ENCODE measurements at regions not wholly inside any gene's neighbourhood (a gene's known extent, or its start where the extent isn't known, plus 50 kb on each side); places are given as distances from the start of the nearest gene placed in this dataset.

DNA sequence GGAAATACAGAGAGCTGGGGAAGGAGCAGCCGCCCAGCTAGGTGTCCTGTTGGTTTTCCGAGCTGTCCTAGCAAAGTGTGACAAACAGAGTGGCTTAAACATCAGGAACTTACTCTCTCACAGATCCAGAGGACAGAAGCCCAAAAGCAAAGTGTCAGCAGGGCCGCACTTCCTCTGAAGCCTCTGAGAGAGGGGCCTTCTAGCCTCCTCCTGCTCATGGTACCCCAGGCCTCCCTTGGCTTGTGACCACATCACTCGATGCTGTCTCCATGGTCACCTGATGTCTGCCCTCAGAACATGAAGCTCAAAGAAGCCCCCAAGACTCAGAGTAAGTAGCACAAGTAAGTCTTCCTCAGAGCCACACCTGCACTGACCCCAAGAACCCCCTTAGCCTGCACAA lies 650.5 kb upstream of the ID2 start:
- DNase-seq (ENCODE audit: low read depth, low spot score): no peak

DNA sequence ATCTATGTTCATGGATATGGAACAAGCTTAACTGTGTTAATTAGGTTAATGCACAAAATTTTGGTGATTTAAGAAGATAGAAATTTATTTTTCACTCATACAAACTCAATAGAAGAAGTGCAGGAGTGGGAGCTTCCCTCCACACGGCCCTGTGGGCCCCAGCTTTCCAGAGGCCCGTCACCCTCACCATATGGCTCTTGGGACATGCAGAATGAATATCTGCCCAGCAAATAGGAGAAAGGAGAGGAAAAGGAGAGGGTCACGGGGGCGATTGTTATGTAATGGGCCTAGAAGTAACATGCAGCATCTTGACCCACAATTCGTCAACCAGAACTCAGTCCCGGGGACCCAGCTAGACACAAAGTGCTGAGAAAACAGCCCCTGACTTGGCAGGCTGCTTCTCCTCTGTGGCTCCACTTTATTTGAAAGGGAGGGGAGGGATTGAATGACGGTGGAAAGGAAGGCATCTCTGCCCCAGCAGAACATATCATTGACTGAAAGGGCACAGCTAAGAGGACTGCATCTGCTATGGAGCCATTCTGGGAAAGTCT lies 648.2 kb upstream of the ID2 start:
- DNase-seq (ENCODE audit: low read depth, low spot score): no peak

GRCh38 chr2:8036366-8036765 lies 645.5 kb upstream of the ID2 start:
- no peak for DNase-seq (ENCODE audit: low read depth, low spot score)

GRCh38 chr2:8039732-8040131 lies 642.1 kb upstream of the ID2 start:
- no peak for DNase-seq (ENCODE audit: low read depth, low spot score)

- DNase-seq (ENCODE audit: low read depth, low spot score): no peak
Observed at GRCh38 chr2:8043295-8043694, 638.6 kb upstream of the ID2 start.

GRCh38 chr2:8044046-8044594 lies 637.7 kb upstream of the ID2 start:
- no peak for DNase-seq (ENCODE audit: low read depth, low spot score)

GRCh38 chr2:8045081-8045614 lies 636.7 kb upstream of the ID2 start:
- DNase-seq (ENCODE audit: low read depth, low spot score): no peak

DNA sequence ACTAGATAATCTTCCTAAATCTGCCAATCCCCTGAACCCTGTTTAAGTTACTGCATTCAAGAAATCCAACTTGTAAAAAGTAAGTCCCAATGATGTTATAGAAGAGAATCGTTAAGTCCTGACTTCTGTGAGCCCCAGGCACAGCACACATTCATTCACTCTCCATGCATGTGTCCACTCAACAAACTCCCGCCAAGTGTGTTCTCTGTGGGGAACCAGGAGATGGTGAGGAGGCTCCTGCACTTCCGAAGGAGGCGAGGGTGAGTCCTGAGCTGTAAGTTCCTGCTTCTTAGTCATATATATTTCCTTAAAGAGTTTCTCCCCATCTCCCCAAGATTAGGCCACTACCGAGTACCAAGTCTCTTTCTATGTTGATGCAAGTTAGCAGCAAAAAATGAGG lies 635.0 kb upstream of the ID2 start:
- DNase-seq (ENCODE audit: low read depth, low spot score): no peak

DNA sequence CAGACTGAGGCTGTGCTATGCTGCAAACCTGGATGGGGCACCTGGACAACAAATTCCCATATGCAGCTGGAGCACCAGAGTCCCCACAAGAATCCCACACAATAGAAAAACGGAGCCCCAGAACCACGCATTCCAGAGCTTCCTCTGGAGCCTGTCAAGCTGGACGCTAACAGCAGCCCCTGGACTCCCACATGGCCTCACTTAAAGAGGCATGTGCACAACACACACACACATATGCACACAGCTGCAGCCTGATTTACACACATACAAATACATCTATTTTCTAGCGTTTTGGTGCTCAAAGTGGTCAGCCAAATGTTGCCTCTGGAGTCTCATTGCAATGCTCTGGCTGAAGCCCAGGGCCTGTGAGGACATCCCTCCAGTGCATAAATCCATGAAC lies 632.7 kb upstream of the ID2 start:
- DNase-seq (ENCODE audit: low read depth, low spot score): no peak

- no peak for DNase-seq (ENCODE audit: low read depth, low spot score)
Observed at GRCh38 chr2:8049851-8050571, 631.8 kb upstream of the ID2 start.

DNA sequence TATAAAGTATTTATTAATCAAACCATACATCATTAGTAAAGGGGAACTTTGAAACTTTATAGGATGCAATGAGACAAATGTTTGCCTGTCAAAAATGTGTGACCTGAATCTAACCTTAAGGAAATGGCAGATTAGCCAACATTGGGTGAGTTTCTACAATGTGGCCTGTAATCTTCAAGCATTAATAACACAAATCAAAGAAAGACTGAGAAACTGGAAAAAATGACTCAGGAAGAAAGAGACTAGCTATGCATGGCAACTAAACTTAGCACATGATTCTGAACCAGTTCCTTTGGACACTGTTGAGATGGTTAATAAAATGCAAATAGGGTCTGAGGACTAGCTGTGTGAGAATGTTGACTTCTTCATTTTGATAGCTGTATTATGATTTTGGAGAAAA lies 628.6 kb upstream of the ID2 start:
- DNase-seq (ENCODE audit: low read depth, low spot score): no peak

- no peak for DNase-seq (ENCODE audit: low read depth, low spot score)
Observed at GRCh38 chr2:8054070-8054469, 627.8 kb upstream of the ID2 start.

DNA sequence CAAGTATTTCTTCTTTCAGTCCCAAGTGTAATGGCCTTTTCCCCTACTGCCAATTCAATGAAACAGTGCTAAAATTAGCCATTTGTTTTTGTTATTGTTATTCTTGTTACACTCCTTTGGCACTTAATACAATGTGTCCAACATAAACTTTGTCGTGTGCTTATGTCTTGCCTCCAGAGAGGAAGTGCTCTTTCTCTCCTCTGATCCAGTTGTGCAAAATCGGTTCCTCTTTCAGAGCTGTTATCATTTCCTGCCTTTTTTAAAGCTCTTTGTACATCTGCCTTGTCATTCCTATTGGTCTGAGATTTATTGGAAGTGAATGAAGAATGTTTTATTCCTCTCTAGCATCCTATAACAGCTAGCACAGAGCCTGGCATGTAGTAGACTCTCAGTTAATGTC lies 623.2 kb upstream of the ID2 start:
- DNase-seq (ENCODE audit: low read depth, low spot score): no peak

- DNase-seq (ENCODE audit: low read depth, low spot score): no peak
Observed at GRCh38 chr2:8059255-8059654, 622.6 kb upstream of the ID2 start.

- no peak for DNase-seq (ENCODE audit: low read depth, low spot score)
Observed at GRCh38 chr2:8059794-8060193, 622.1 kb upstream of the ID2 start.

GRCh38 chr2:8061219-8061618 lies 620.6 kb upstream of the ID2 start:
- DNase-seq (ENCODE audit: low read depth, low spot score): no peak

- DNase-seq (ENCODE audit: low read depth, low spot score): no peak
Observed at GRCh38 chr2:8064603-8065002, 617.3 kb upstream of the ID2 start.

- DNase-seq (ENCODE audit: low read depth, low spot score): no peak
Observed at GRCh38 chr2:8065191-8065590, 616.7 kb upstream of the ID2 start.

- DNase-seq (ENCODE audit: low read depth, low spot score): no peak
Observed at GRCh38 chr2:8067784-8068336, 614.0 kb upstream of the ID2 start.

DNA sequence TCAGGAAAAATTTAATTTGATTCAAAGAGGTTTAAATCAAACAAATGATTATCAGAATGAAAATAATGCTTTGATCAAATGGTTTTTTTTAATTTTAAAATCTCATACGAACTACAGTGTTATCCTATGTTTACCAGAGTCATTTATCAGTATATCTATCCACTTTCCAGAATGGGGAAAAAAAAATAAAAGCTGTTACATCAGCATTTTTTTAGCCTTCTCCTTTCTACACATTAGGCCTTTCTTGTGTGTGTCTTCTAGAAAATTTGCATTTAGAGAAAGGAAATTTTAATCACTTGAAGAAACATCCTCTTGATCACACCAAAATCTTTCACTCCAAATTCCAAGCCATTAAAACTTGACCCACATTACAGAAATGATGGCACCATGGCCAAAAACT lies 608.9 kb upstream of the ID2 start:
- no peak for DNase-seq (ENCODE audit: low read depth, low spot score)

DNA sequence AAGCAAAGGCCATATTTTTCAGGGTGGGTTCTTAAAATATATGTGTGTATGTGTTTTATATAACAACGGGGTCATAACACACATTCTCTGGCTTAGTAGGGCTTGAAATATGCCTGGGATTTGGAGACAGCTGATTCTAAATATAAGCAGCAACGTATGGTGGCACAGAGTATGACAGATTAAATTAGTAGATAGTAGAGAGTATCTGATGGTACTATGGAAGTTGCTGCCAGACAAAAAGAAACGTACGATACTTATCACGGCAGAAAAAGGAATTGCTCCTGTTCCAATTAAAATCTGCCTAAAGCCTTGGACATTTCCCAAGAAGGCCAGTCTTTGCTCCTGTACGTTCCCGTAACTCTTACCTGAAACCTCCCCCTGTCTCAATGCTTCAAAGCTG lies 607.9 kb upstream of the ID2 start:
- DNase-seq (ENCODE audit: low read depth, low spot score): no peak

GRCh38 chr2:8076448-8077342 lies 605.2 kb upstream of the ID2 start:
- DNase-seq (ENCODE audit: low read depth, low spot score): no peak

All from activated naive CD8-positive, alpha-beta T cell treated with anti-CD3 and anti-CD28 coated beads, Interleukin-2, amount 50 U/mL, for 16 hours (primary cell).